Vagina (tissue), 2 donors: ENCODE measurements at regions not wholly inside any gene's neighbourhood (a gene's known extent, or its start where the extent isn't known, plus 50 kb on each side); places are given as distances from the start of the nearest gene placed in this dataset.

Experiments
- CTCF ChIP-seq, 3 experiments: fragments of 450-650 bp in 2 of 3; fragments of 200-600 bp in 1 of 3; sonication (generic) in 1 of 3; IDR thresholded peaks; one replicate each; pipeline ENCODE4 v1.5.1; 2017 to 2019; ENCODE audit warnings: antibody characterized with exemption in 3 of 3, mild to moderate bottlenecking in 2 of 3, moderate library complexity in 2 of 3
- POLR2A ChIP-seq, 2 donors: fragments of 450-650 bp; IDR thresholded peaks; one replicate each; pipeline ENCODE4 v1.6.1; 2017; ENCODE audit warnings: antibody characterized with exemption in 2 of 2, mild to moderate bottlenecking in 2 of 2, moderate library complexity in 2 of 2

GRCh38 chr13:65789815-65790214 is 1440.3 kb downstream of the PCDH9 start:
- TF ChIP-seq POLR2A (IDR thresholded peaks at IDR 0.05) (no peak), CTCF (IDR thresholded peaks at IDR 0.05) (no peak)
